ENCODE measurements at regions not wholly inside any gene's neighbourhood (a gene's known extent, or its start where the extent isn't known, plus 50 kb on each side); places are given as distances from the start of the nearest gene placed in this dataset.

GRCh38 chr15:39227001-39227400, 353.9 kb upstream of the THBS1 start:
- no peak for DNase-seq

GRCh38 chr15:39228889-39229288, 352.0 kb upstream of the THBS1 start:
- DNase-seq = no peak

- no peak for DNase-seq
These were observed 350.5 kb upstream of the THBS1 start for GRCh38 chr15:39230205-39230907.

GRCh38 chr15:39230908-39231285, 350.0 kb upstream of the THBS1 start:
- DNase-seq = no peak

GRCh38 chr15:39232512-39232911, 348.4 kb upstream of the THBS1 start:
- DNase-seq = no peak

GRCh38 chr15:39235084-39235795, 345.6 kb upstream of the THBS1 start:
- no peak for DNase-seq

- DNase-seq = no peak
These were observed 344.5 kb upstream of the THBS1 start for GRCh38 chr15:39236375-39236774.

- DNase-seq = no peak
These were observed 342.4 kb upstream of the THBS1 start for GRCh38 chr15:39238443-39238842.

- no peak for DNase-seq
These were observed 341.3 kb upstream of the THBS1 start for GRCh38 chr15:39239562-39239961.

GRCh38 chr15:39242345-39242744, 338.5 kb upstream of the THBS1 start:
- no peak for DNase-seq

GRCh38 chr15:39243396-39243795, 337.5 kb upstream of the THBS1 start:
- DNase-seq = no peak

GRCh38 chr15:39244776-39245175, 336.1 kb upstream of the THBS1 start:
- DNase-seq = no peak

GRCh38 chr15:39246523-39246922, 334.4 kb upstream of the THBS1 start:
- DNase-seq = no peak

- no peak for DNase-seq
These were observed 333.3 kb upstream of the THBS1 start for GRCh38 chr15:39247574-39247973.

GRCh38 chr15:39248204-39248603, 332.7 kb upstream of the THBS1 start:
- DNase-seq = no peak

GRCh38 chr15:39250001-39250400, 330.9 kb upstream of the THBS1 start:
- DNase-seq = no peak

GRCh38 chr15:39250460-39251186, 330.3 kb upstream of the THBS1 start:
- DNase-seq = no peak

GRCh38 chr15:39251413-39252133, 329.3 kb upstream of the THBS1 start:
- DNase-seq = no peak

GRCh38 chr15:39252134-39252470, 328.8 kb upstream of the THBS1 start:
- DNase-seq = no peak

GRCh38 chr15:39253552-39253951, 327.3 kb upstream of the THBS1 start:
- no peak for DNase-seq

GRCh38 chr15:39254181-39254580, 326.7 kb upstream of the THBS1 start:
- DNase-seq = no peak

- DNase-seq = no peak
These were observed 325.1 kb upstream of the THBS1 start for GRCh38 chr15:39255760-39256159.

GRCh38 chr15:39260391-39260790, 320.5 kb upstream of the THBS1 start:
- no peak for DNase-seq

- no peak for DNase-seq
These were observed 320.1 kb upstream of the THBS1 start for GRCh38 chr15:39260791-39261190.
